Endothelial cell of umbilical vein (primary cell): ENCODE measurements at regions not wholly inside any gene's neighbourhood (a gene's known extent, or its start where the extent isn't known, plus 50 kb on each side); places are given as distances from the start of the nearest gene placed in this dataset.
A peak's percentile ranks its signal among the peaks of the same experiment; 100 is the strongest.

Experiments used
- BruUV-seq: library from RNA; stranded (reverse); fragments of 400-500 nt; replicated peaks from 2 replicates; lab custom pipeline; 2021; lab: Mats Ljungman, UMichigan
- CTCF ChIA-PET: fragments of 300-600, 350-600 bp; sonication (Branson Sonifier 250); formaldehyde crosslinking; loops from one replicate; lab custom pipeline; 2021; ENCODE audit warnings: antibody characterized with exemption, inconsistent platforms; lab: Charles Lee
- POLR2A ChIA-PET: fragments of 300-600, 350-600 bp; sonication (Branson Sonifier 250); formaldehyde crosslinking; loops from one replicate; lab custom pipeline; 2021; ENCODE audit warnings: antibody characterized with exemption, inconsistent platforms; lab: Charles Lee
- DNase-seq: peaks from one replicate; pipeline ENCODE4 v3.0.0-alpha.2; 2011; ENCODE audit warnings: low read depth, low spot score
- FAIRE-seq: peaks from 2 replicates; lab custom pipeline; 2011; peaks lifted over from hg19 to GRCh38; lab: Jason Lieb, UNC
- H2AFZ ChIP-seq: 2 replicates; pipeline ENCODE4 v1.6.0; 2012; ENCODE audit warnings: low read depth, low read length, control low read depth, inconsistent platforms
- H3K27ac ChIP-seq: 2 replicates; pipeline ENCODE4 v1.5.1; 2011; ENCODE audit warnings: low read depth, mild to moderate bottlenecking, control low read depth, low read length, moderate library complexity; ENCODE audit not compliant: insufficient read depth
- H3K27me3 ChIP-seq, 2 experiments: 2 replicates each; pipeline versions ENCODE4 v1.6.0 to v1.6.1; 2011; ENCODE audit warnings: low read length in 2 of 2, mixed read lengths in 1 of 2; ENCODE audit not compliant: control insufficient read depth in 2 of 2, insufficient read depth in 2 of 2
- H3K36me3 ChIP-seq, 2 experiments: 2 replicates in 1 of 2; 3 replicates in 1 of 2; pipeline ENCODE4 v1.5.1; 2011; ENCODE audit warnings: low read length in 2 of 2, mild to moderate bottlenecking in 1 of 2, moderate library complexity in 1 of 2; ENCODE audit not compliant: control insufficient read depth in 2 of 2, insufficient read depth in 2 of 2; ENCODE audit errors: extremely low read depth in 1 of 2
- H3K4me1 ChIP-seq: 3 replicates; pipeline ENCODE4 v1.5.1; 2011; ENCODE audit warnings: mild to moderate bottlenecking, low read length; ENCODE audit not compliant: control insufficient read depth, insufficient read depth; ENCODE audit errors: extremely low read depth
- H3K4me2 ChIP-seq: 2 replicates; pipeline ENCODE4 v1.6.1; 2011; ENCODE audit warnings: low read length, control low read depth, mixed read lengths; ENCODE audit not compliant: insufficient read depth
- H3K4me3 ChIP-seq, 3 experiments: fragments of 200-600 bp in 1 of 3; sonication (generic), shearing (Covaris generic) in 1 of 3; replicated peaks in 1 of 3; 2 replicates each; pipeline ENCODE4 v1.5.1; 2011 to 2016; ENCODE audit warnings: control low read depth in 3 of 3, low read length in 3 of 3, mild to moderate bottlenecking in 2 of 3, inconsistent platforms in 1 of 3, low read depth in 1 of 3, moderate library complexity in 1 of 3; ENCODE audit not compliant: insufficient read depth in 1 of 3
- H3K79me2 ChIP-seq: 2 replicates; pipeline ENCODE4 v1.6.0; 2012; ENCODE audit warnings: low read length, inconsistent platforms; ENCODE audit not compliant: control insufficient read depth, insufficient read depth
- H3K9ac ChIP-seq: replicated peaks from 2 replicates; pipeline ENCODE3; 2011; ENCODE audit warnings: low read length, control low read depth; ENCODE audit not compliant: insufficient read depth; ENCODE audit errors: extremely low read depth
- H3K9me1 ChIP-seq: replicated peaks from 3 replicates; pipeline ENCODE4 v1.6.0; 2011; ENCODE audit warnings: mild to moderate bottlenecking, low read length; ENCODE audit not compliant: control insufficient read depth, insufficient read depth; ENCODE audit errors: extremely low read depth
- H3K9me3 ChIP-seq: replicated peaks from 2 replicates; pipeline ENCODE4 v1.5.1; 2012; ENCODE audit warnings: low read length, inconsistent platforms; ENCODE audit not compliant: control insufficient read depth, insufficient read depth
- H4K20me1 ChIP-seq: replicated peaks from 2 replicates; pipeline ENCODE3; 2011; ENCODE audit warnings: mild to moderate bottlenecking, low read length; ENCODE audit not compliant: control insufficient read depth, insufficient read depth; ENCODE audit errors: extremely low read depth
- EZH2 ChIP-seq: IDR thresholded peaks from 2 replicates; pipeline ENCODE4 v1.6.1; 2012; ENCODE audit warnings: borderline replicate concordance, low read depth, mild to moderate bottlenecking, moderate library complexity, low read length, inconsistent platforms; ENCODE audit not compliant: severe bottlenecking
- FOS ChIP-seq: IDR thresholded peaks from 2 replicates; pipeline ENCODE4 v1.6.1; 2011; ENCODE audit warnings: mild to moderate bottlenecking, low read length, moderate library complexity, borderline replicate concordance; ENCODE audit not compliant: insufficient read depth
- GATA2 ChIP-seq: IDR thresholded peaks from 2 replicates; pipeline ENCODE4 v1.7.0; 2011; ENCODE audit warnings: low read depth, mild to moderate bottlenecking, moderate library complexity, mixed read lengths, low read length; ENCODE audit not compliant: insufficient read length, insufficient read depth
- JUN ChIP-seq: IDR thresholded peaks from 2 replicates; pipeline ENCODE4 v1.6.1; 2011; ENCODE audit warnings: borderline replicate concordance, low read depth; ENCODE audit not compliant: insufficient read length, insufficient read depth
- MYC ChIP-seq: IDR thresholded peaks from one replicate; pipeline ENCODE4 v1.6.1; 2011; ENCODE audit warnings: mild to moderate bottlenecking, low read depth, low read length
- POLR2A ChIP-seq: IDR thresholded peaks from 2 replicates; pipeline ENCODE4 v1.6.1; 2012; ENCODE audit warnings: low read depth, mild to moderate bottlenecking, control low read depth, low read length
- POLR2AphosphoS5 ChIP-seq: IDR thresholded peaks from 2 replicates; pipeline ENCODE4 v1.6.1; 2012; ENCODE audit warnings: low read depth, mild to moderate bottlenecking, control low read depth, low read length, moderate library complexity; ENCODE audit not compliant: insufficient read depth
- dilution Hi-C: fragments of 300-500 bp; cut with MboI; formaldehyde crosslinking; loops from one replicate; pipeline ENCODE4 v1.15.0; 2019; ENCODE audit warnings: low sequenced_read_pairs; ENCODE audit not compliant: extremely low pct_ligation_motif_present
- intact Hi-C: fragments of 100-400 bp; cut with micrococcal nuclease; formaldehyde crosslinking; loops from one replicate; pipeline ENCODE4 v1.10.0; 2022
- TF ChIP-seq, protein P1 (sequence below), 2 donors: IDR thresholded peaks; 1 replicate in 1 of 2; 2 replicates in 1 of 2; pipeline ENCODE4 v1.5.1; 2011; ENCODE audit warnings: low read length in 2 of 2, mild to moderate bottlenecking in 2 of 2, moderate library complexity in 2 of 2, control low read depth in 1 of 2, inconsistent platforms in 1 of 2, low read depth in 1 of 2; ENCODE audit not compliant: insufficient read depth in 1 of 2; ENCODE audit errors: extremely low read depth in 1 of 2
- TF ChIP-seq, protein P2 (sequence below): IDR thresholded peaks from 2 replicates; pipeline ENCODE4 v1.6.1; 2011; ENCODE audit not compliant: insufficient read depth, insufficient read length

DNA sequence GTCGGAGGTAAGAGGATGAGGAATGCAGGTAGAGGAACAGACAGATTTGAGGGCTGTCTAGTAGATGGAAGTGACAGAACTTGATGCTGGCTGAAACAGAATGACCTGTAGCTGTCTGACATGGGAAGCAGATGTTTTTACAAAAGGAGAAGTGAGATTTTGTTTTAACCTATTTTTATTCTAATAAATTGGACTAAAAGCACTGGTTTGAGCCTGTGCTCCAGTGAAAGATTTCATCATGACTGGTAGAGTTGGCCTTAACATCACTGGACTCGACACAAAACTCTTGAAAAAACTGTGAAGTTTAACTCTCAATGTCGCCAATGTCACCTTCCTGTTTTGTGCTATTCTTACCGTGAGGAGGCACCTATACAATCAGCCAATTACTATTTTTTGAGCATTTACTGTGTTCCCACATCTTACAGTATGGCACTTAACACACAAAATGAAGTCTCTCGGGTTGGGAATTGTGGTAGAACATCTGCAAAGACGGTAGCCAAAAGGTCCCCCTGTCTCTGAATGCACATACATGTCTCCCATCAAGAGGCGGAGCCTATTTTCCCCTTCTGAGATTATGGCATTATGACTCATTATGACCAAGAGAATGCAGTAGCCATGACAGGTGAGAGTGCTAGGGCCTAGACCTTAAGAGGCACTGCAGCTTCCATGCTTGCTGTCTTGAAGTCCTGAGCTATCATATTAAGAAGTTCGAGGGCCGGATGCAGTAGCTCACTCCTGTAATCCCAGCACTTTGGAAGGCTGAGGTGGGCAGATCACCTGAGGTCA lies 93.2 kb downstream of the FOXF2 start:
- H3K79me2 ChIP-seq = no peaks in the 10 kb centered on the region
- CTCF ChIA-PET = no interaction called here
- no peaks in the 10 kb centered on the region for H4K20me1 ChIP-seq
- H3K9ac ChIP-seq = no peak overlapping the region
- H3K4me3 ChIP-seq = no peak overlapping the region
- no peak overlapping the region for H2AFZ ChIP-seq
- no peaks in the 10 kb centered on the region for H3K36me3 ChIP-seq
- H3K4me1 ChIP-seq = no peaks in the 10 kb centered on the region
- no peak overlapping the region for H3K27ac ChIP-seq
- TF ChIP-seq, protein P1, sequence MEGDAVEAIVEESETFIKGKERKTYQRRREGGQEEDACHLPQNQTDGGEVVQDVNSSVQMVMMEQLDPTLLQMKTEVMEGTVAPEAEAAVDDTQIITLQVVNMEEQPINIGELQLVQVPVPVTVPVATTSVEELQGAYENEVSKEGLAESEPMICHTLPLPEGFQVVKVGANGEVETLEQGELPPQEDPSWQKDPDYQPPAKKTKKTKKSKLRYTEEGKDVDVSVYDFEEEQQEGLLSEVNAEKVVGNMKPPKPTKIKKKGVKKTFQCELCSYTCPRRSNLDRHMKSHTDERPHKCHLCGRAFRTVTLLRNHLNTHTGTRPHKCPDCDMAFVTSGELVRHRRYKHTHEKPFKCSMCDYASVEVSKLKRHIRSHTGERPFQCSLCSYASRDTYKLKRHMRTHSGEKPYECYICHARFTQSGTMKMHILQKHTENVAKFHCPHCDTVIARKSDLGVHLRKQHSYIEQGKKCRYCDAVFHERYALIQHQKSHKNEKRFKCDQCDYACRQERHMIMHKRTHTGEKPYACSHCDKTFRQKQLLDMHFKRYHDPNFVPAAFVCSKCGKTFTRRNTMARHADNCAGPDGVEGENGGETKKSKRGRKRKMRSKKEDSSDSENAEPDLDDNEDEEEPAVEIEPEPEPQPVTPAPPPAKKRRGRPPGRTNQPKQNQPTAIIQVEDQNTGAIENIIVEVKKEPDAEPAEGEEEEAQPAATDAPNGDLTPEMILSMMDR (IDR thresholded peaks at IDR 0.05; ENCODE audit: extremely low read depth in 1 of 2, insufficient read depth in 1 of 2, low read depth in 1 of 2, low read length in 2 of 2) = no peak
- TF ChIP-seq GATA2 = no peak
- TF ChIP-seq POLR2AphosphoS5 = no peak
- TF ChIP-seq POLR2A = no peak
- POLR2A ChIA-PET = no interaction called here
- DNase-seq (no peak), FAIRE-seq (no peak)
- intact Hi-C loops = no loop called here
- no peak overlapping the region for H3K4me2 ChIP-seq
- dilution Hi-C loops = no loop called here
- BruUV-seq = no TSS peak
- no peaks in the 10 kb centered on the region for H3K9me3 ChIP-seq
- H3K27me3 ChIP-seq = no peaks in the 10 kb centered on the region
- H3K9me1 ChIP-seq = no peaks in the 10 kb centered on the region

DNA sequence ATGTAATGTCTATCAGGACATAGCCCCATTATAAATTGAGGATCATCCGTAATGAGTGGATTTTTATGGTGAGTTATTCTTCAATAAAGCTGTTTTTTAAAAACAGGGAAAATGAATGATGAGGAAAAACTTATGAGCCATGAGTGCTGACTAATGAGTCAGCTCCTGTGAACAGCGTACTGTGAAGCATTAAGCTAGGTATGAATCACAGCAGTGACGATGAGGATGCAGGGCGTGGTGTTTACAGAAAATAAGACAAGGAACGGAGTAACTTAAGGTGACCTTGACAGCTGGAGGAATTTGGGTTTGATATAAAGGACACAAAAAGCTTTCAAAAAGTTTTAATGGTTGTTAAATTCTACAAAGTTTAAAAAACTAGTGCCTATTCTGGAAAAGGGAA lies 96.3 kb downstream of the FOXF2 start:
- Histone ChIP-seq H3K9me1 (no peaks in the 10 kb centered on the region), H3K4me3 (no peak overlapping the region), H3K4me2 (no peak overlapping the region), H3K9ac (no peak overlapping the region), H4K20me1 (no peaks in the 10 kb centered on the region), H3K36me3 (no peaks in the 10 kb centered on the region), H2AFZ (no peak overlapping the region), H3K4me1 (no peaks in the 10 kb centered on the region), H3K79me2 (no peaks in the 10 kb centered on the region), H3K9me3 (no peaks in the 10 kb centered on the region), H3K27me3 (no peaks in the 10 kb centered on the region), H3K27ac (no peak overlapping the region)
- FAIRE-seq (peak; percentile 21), DNase-seq (peak; percentile 52)
- dilution Hi-C loops (no loop called here), intact Hi-C loops (no loop called here)
- no TSS peak for BruUV-seq
- TF ChIP-seq POLR2AphosphoS5 = no peak
- TF ChIP-seq, protein P1 (IDR thresholded peaks at IDR 0.05; ENCODE audit: extremely low read depth in 1 of 2, insufficient read depth in 1 of 2, low read depth in 1 of 2, low read length in 2 of 2) = no peak
- TF ChIP-seq JUN = peak; percentile 13
- TF ChIP-seq EZH2 = no peak
- TF ChIP-seq MYC = no peak
- peak; percentile 77 for TF ChIP-seq FOS
- TF ChIP-seq, protein P2, sequence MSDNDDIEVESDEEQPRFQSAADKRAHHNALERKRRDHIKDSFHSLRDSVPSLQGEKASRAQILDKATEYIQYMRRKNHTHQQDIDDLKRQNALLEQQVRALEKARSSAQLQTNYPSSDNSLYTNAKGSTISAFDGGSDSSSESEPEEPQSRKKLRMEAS = no peak
- CTCF ChIA-PET = interaction anchor here (1.1 to 2.2 kb wide), 2 partner anchors 8 to 21 kb away, joined by 3 to 5 read pairs; no protein-coding TSS in a partner anchor
- POLR2A ChIA-PET = no interaction called here
